DOHH2 (cell line): ENCODE measurements at regions not wholly inside any gene's neighbourhood (a gene's known extent, or its start where the extent isn't known, plus 50 kb on each side); places are given as distances from the start of the nearest gene placed in this dataset.

Experiments
- EZH2phosphoT487 ChIP-seq: fragments of 200-600 bp; sonication (generic); IDR thresholded peaks from 2 replicates; pipeline ENCODE4 v1.6.1; 2017; ENCODE audit warnings: borderline replicate concordance, mild to moderate bottlenecking, antibody characterized with exemption, low read length, moderate library complexity, mixed read lengths
- TF ChIP-seq, protein P1 (sequence below): fragments of 200-600 bp; sonication (generic); IDR thresholded peaks from one replicate; pipeline ENCODE4 v1.5.1; 2014; ENCODE audit warnings: antibody characterized with exemption, mild to moderate bottlenecking, low read depth, low read length; ENCODE audit not compliant: poor library complexity, severe bottlenecking

DNA sequence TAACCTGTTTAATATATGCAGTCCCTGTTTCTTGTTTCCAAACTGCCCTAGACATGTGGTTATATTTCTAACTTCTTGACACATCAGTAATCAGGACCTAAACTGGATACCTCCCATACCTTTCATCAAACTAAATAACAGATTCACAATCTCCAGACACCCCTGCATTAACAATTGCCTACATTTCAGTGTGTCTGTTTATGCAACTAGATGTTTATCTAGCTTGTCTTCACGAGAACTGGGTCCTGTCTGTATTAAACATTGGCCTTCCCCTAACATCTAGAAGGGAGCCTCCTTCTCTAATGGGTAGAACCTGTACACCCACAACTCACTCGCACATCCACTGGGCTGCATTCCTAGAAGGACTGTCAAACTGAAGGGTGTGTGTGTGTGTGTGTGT, 683.7 kb upstream of the FZD8 start:
- TF ChIP-seq, protein P1, sequence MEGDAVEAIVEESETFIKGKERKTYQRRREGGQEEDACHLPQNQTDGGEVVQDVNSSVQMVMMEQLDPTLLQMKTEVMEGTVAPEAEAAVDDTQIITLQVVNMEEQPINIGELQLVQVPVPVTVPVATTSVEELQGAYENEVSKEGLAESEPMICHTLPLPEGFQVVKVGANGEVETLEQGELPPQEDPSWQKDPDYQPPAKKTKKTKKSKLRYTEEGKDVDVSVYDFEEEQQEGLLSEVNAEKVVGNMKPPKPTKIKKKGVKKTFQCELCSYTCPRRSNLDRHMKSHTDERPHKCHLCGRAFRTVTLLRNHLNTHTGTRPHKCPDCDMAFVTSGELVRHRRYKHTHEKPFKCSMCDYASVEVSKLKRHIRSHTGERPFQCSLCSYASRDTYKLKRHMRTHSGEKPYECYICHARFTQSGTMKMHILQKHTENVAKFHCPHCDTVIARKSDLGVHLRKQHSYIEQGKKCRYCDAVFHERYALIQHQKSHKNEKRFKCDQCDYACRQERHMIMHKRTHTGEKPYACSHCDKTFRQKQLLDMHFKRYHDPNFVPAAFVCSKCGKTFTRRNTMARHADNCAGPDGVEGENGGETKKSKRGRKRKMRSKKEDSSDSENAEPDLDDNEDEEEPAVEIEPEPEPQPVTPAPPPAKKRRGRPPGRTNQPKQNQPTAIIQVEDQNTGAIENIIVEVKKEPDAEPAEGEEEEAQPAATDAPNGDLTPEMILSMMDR: no peak
- no peak for TF ChIP-seq EZH2phosphoT487
